ENCODE measurements at regions not wholly inside any gene's neighbourhood (a gene's known extent, or its start where the extent isn't known, plus 50 kb on each side); places are given as distances from the start of the nearest gene placed in this dataset.

- intact Hi-C loops (cut with DNase I, micrococcal nuclease), result no loop called here
- no peaks in the 10 kb centered on the region for H3K9me3 ChIP-seq
- H3K4me1 ChIP-seq (ENCODE audit: low read depth), result no peaks in the 10 kb centered on the region
- H3K36me3 ChIP-seq (ENCODE audit: low read depth), result no peaks in the 10 kb centered on the region
- H3K4me3 ChIP-seq, result no peak overlapping the region
- TF ChIP-seq CTCF (IDR thresholded peaks at IDR 0.05), result no peak
- ATAC-seq (no peak), DNase-seq (no peak)
These were observed 236.0 kb upstream of the ZNF462 start for GRCh38 chr9:106626936-106627335.

- ATAC-seq, result no peak
- intact Hi-C loops (cut with DNase I, micrococcal nuclease), result no loop called here
- no peaks in the 10 kb centered on the region for H3K36me3 ChIP-seq (ENCODE audit: low read depth)
These were observed 230.3 kb upstream of the ZNF462 start for GRCh38 chr9:106632621-106633020.

GRCh38 chr9:106634183-106634582, 228.8 kb upstream of the ZNF462 start:
- intact Hi-C loops (cut with DNase I, micrococcal nuclease), result no loop called here
- H3K4me3 ChIP-seq, result no peak overlapping the region
- H3K9me3 ChIP-seq, result no peaks in the 10 kb centered on the region
- H3K36me3 ChIP-seq (ENCODE audit: low read depth), result no peaks in the 10 kb centered on the region
- ATAC-seq (no peak), DNase-seq (no peak)
- no peaks in the 10 kb centered on the region for H3K4me1 ChIP-seq (ENCODE audit: low read depth)
- TF ChIP-seq CTCF (IDR thresholded peaks at IDR 0.05), result no peak

More at GRCh38 chr9:106632621-106633020, 230.3 kb upstream of the ZNF462 start:
- no peaks in the 10 kb centered on the region for H3K9me3 ChIP-seq
- no peak overlapping the region for H3K4me3 ChIP-seq
- no peaks in the 10 kb centered on the region for H3K4me1 ChIP-seq (ENCODE audit: low read depth)
- no peak for DNase-seq
- no peak for TF ChIP-seq CTCF (IDR thresholded peaks at IDR 0.05)

GRCh38 chr9:106634641-106635040, 228.3 kb upstream of the ZNF462 start:
- DNase-seq (no peak), ATAC-seq (no peak)
- H3K9me3 ChIP-seq, result no peaks in the 10 kb centered on the region
- TF ChIP-seq CTCF (IDR thresholded peaks at IDR 0.05), result no peak
- H3K36me3 ChIP-seq (ENCODE audit: low read depth), result no peaks in the 10 kb centered on the region
- H3K4me1 ChIP-seq (ENCODE audit: low read depth), result no peaks in the 10 kb centered on the region
- H3K4me3 ChIP-seq, result no peak overlapping the region
- intact Hi-C loops (cut with DNase I, micrococcal nuclease), result no loop called here

- Histone ChIP-seq H3K4me1 (ENCODE audit: low read depth) (no peaks in the 10 kb centered on the region), H3K36me3 (ENCODE audit: low read depth) (no peaks in the 10 kb centered on the region), H3K9me3 (no peaks in the 10 kb centered on the region), H3K4me3 (no peak overlapping the region)
- TF ChIP-seq CTCF (IDR thresholded peaks at IDR 0.05), result no peak
- DNase-seq (no peak), ATAC-seq (no peak)
- intact Hi-C loops (cut with DNase I, micrococcal nuclease), result no loop called here
These were observed 225.5 kb upstream of the ZNF462 start for GRCh38 chr9:106637486-106637885.

GRCh38 chr9:106639873-106640568, 222.9 kb upstream of the ZNF462 start:
- H3K4me1 ChIP-seq (ENCODE audit: low read depth), result no peaks in the 10 kb centered on the region
- ATAC-seq, result peak; percentile 21
- H3K4me3 ChIP-seq, result no peak overlapping the region
- no peaks in the 10 kb centered on the region for H3K9me3 ChIP-seq
- H3K36me3 ChIP-seq (ENCODE audit: low read depth), result no peaks in the 10 kb centered on the region
- intact Hi-C loops (cut with DNase I, micrococcal nuclease), result no loop called here
- TF ChIP-seq CTCF (IDR thresholded peaks at IDR 0.05), result no peak
- peak in 1 of 3 donors; percentile 14 for DNase-seq
